ENCODE measurements at regions not wholly inside any gene's neighbourhood (a gene's known extent, or its start where the extent isn't known, plus 50 kb on each side); places are given as distances from the start of the nearest gene placed in this dataset.
"Not testable (repeated sequence)": the region's sequence is repeated elsewhere in the genome, so short reads cannot be mapped to it uniquely, and the experiment has no call there.

DNA sequence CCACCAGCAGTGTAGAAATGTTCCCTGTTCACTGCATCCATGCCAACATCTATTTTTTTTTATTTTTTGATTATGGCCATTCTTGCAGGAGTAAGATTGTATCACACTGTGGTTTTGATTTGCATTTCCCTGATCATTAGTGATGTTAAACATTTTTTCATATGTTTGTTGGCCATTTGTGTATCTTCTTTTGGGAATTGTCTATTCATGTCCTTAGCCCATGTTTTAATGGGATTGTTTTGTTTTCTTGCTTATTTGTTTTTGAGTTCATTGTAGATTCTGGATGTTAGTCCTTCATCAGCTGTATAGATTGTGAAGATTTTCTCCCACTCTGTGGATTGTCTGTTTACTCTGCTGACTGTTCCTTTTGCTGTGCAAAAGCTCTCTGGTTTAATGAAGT is 126.9 kb downstream of the NDFIP2 start:
- DNase-seq (ENCODE audit: low spot score): not testable (repeated sequence)
